SW 1271 (cell line): ENCODE measurements at regions not wholly inside any gene's neighbourhood (a gene's known extent, or its start where the extent isn't known, plus 50 kb on each side); places are given as distances from the start of the nearest gene placed in this dataset.
A peak's percentile ranks its signal among the peaks of the same experiment; 100 is the strongest.
"Not testable (repeated sequence)": the region's sequence is repeated elsewhere in the genome, so short reads cannot be mapped to it uniquely, and the experiment has no call there.

Experiments used
- DNase-seq, 2 experiments: peaks; one replicate each; lab custom pipeline; 2025; lab: John Stamatoyannopoulos, UW

DNA sequence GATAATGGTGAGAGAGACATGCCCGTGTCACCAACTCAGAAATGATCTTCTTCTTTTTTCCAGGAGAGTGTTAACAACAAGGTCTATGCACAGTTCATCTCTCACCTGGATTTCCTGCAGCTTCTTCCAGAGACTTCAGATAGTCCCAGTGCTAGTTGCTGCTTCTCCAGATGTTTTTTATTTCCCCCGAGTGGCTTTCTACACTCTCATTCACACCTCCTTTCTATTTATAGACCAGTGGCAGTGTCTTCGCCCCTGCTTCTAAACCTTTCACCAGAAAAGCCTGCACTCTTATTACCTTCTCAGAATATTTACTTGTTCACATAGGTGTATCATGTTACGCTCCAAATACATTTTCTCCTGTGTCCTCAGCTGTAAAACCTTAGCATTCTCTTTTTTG is 558.8 kb upstream of the CHAC2 start:
- DNase-seq: no peak

DNA sequence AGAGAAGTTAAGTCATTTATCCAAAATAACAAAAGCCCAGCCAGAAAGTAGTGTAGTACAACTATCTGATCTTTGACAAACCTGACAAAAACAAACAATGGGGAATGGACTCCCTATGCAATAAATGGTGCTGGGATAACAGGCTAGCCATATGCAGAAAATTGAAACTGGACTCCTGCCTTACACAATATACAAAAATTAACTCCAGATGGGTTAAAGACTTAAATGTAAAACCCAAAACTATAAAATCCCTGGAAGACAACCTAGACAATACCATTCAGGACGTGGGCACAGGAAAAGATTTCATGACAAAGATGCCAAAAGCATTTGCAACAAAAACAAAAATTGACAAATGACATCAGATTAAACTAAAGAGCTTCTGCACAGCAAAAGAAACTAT is 561.4 kb upstream of the CHAC2 start:
- not testable (repeated sequence) for DNase-seq

DNA sequence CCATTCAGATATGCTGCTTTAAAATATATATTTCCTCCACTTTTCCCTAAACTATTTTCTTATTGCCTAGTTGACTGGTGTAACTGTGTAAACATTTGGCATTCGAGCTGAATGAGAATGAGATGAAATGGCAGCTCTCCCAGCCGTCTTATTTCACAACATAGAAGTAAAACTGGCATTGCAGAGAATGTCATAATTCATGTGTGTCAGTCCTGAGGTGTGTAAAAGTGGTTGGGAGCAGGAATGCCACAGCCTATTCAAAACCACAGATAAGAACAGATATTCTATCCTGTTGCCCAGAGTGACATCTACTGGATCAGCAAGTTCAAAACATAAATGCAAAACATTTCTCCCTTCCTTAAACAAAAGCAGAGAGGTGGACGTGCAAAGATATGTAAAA is 565.5 kb upstream of the CHAC2 start:
- peak in 1 of 2 experiments; percentile 49 for DNase-seq

DNA sequence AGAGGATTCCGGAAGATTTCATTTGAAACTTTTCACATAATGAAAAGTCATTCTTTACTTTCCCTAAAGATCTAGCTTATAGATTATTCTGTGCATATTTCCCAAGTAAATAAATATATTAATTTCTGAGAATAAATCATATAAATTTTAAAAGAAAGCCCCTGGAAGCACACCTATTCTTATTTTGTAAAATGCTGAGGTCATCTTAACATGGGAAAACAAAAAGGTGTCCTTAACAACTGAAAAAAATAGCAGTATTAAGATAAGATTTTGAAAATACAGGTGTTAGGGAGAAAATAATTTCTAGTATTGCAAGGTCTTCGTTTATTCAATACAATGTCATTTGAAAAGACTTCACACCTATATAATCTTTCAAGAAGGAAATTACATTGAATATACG is 567.5 kb upstream of the CHAC2 start:
- no peak for DNase-seq

DNA sequence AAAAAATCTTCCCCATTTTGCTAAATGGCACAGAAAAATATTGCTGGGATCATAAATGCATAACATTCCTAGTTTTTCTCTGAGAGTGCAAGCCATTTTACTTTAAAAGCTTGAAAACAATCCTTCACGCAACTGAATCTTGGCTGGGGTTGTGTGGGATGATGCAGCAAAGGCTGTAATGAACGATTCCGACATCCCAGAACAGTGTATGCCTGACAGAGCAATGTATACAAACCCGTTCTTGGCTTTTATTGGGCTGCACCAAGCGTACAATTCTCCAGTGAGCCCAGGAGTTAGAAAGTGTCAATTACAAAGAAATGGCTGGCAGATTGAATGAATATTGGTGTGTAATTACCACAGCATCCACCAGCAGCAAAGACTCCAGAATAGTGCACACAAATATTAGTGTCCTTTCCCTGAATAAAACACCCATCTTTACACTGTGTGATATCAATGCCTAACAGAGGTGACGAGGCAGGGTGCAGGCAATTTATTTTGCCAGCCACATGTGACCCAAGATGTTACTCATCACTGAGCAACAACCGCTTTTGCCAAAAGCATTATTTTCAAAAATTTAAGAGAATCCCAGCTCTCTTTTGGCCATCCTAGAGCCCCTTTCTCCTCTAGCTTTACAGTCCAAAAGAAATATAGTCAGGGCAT is 578.6 kb upstream of the CHAC2 start:
- DNase-seq: no peak

DNA sequence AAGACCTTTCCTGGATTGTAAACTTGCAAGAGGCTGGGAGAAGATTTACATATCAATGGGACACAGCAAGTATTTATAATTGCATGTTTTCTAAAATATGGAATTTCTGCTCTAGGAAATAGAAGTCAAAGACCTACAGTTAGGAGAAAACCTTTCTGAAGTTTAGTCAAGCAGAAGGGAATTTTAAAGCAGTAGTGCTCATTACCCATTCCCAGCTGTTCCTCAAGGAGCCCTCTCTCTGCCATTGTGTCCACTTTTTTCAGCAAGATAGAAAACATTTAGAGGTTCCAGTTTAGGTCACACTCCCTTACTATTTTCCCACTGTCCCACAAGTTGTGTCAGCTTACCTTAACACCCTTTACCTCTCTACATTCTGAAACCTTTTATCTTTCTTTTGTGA is 584.0 kb upstream of the CHAC2 start:
- DNase-seq: no peak

DNA sequence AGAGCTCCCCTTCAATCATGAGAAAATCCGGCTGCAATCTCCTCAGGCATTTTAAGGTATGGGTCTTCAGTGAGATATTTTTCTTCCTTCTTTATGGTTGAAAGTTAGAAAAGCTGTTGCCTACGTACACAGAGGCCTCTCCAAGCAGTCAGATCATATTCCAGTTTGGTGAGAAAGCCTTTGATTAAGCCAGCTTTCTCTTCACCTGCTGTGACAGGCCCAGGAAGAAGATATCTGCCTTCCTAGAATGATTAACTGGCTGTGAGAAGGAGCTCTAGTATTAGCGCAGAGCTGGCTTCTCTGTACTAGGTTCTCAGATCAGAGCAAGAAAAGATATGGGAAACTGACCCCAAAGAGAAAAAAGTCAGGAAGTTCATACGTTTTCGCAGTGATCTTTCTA is 585.0 kb upstream of the CHAC2 start:
- DNase-seq: no peak

DNA sequence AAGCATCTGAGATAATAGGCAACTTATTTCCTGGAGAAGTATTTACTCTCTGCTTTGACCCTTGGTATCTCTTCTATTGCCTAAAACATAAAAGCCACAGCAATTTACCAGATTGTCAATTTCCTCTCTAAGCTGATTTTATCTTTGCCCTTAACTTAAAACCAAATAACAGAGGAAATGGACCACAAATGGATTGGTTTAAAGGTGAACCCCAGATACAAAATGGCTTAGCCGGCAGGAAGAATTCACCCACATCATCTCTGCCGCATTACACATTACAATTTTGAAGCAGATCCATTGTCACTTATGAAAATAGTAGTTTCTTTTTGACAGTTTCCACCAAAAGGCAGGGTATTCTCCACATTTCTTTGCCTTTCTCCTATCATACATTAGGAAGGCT is 585.8 kb upstream of the CHAC2 start:
- no peak for DNase-seq

DNA sequence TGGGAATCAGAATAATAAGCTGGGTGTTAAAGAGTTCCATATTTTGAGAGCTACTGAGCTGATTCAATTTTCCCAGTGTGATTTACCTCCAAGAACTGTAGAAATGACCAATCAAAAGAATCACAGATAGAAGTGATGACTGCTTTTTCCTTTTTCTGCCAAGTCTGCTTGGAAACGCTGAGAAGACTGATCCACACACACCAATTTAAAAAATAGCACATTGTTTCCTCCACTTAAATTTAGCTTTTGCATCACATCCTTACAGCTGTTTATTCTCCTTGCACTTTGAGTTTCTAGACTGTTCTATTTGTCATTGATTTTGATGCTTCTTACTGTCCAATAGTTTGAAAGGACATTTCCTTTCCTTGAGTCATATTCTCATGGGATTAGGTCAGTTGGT is 590.3 kb upstream of the CHAC2 start:
- DNase-seq: no peak

DNA sequence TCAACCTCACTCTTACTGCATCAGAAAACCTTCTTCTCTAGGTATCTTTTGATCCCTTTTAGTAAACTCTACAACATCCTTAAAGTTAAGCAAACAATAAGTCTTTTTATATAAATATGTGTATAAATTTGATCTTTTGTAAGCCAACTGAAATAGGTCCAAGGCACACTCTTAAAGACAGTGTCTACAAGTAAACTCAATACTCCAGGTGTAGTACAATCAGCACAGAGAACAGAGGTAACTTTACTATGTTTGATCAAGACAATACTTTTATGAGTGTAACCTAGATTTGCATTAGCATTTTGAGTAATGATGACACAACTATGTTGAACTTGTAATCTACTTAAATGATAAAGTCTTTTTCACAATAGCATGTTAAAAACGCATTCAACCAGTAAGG is 593.1 kb upstream of the CHAC2 start:
- no peak for DNase-seq

DNA sequence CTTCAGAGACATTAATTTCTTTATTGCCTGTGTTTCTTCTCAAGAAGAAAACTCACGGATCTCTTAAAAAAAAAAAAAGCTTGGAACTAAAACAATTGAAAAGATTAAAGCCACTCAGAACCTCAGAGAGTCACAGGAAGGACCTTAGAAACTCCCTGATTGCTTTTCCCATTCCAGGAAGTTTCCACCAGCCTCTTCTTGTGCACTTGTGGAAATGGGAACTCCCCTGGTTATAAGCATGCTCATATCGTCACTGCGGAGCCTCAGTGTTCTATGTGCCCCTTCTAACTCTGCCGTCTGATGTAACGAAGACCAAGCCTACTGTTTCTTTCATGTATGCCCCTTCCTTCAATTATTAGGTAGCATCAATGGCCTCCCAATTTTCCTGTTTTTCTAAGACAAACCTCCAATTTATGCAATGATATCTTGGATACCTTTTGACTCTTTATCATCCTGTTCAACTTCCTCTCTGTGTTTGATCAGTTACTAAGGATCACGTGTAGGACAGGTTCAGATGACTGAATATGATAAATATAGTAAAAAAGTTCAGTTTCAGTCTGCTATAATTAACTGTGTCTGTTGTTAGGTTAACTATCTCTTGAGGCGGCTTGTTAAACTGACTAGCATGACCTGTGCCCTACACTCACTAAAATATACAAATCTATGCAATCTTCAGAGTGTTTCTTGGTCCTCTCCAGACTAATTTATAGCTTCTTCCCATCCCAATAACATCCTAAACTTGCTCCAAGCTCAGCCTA is 593.7 kb upstream of the CHAC2 start:
- DNase-seq: no peak

DNA sequence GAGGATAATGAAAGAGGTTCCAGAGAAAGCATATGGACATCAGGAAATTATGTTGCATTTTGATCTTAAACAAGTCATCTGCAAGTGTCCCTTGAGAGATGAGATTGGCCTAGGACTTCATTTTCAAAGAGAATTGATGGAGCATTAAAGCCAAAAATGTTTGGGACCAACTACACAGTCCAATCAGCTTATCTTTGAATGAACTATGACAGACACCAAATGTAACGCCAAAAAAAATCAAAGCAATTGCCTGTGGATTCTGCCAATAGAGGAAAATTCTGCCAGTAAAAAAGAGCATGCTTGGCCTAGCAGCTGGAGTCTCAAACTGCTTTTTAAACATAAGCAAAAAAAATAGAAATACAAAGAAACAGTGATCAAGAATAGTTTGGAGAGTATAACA is 594.5 kb upstream of the CHAC2 start:
- DNase-seq: no peak

DNA sequence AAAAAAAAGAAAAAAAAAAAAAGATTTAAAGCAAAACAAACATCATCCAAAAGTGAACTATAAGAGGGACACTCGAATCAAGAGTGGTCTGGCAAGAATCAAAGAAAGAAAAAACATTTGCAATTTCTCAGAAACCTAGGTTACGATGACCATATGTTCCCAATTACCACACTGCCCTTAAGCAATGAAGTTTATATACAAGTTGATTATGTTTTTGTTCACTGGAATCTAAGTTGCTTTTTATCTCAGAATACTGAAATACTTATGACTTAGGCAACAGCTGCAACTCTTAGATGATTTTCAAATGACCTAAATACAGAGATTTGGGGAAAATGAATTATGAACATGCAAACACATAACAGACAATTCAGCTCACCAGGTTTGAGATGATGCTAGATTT is 597.1 kb upstream of the CHAC2 start:
- no peak for DNase-seq

DNA sequence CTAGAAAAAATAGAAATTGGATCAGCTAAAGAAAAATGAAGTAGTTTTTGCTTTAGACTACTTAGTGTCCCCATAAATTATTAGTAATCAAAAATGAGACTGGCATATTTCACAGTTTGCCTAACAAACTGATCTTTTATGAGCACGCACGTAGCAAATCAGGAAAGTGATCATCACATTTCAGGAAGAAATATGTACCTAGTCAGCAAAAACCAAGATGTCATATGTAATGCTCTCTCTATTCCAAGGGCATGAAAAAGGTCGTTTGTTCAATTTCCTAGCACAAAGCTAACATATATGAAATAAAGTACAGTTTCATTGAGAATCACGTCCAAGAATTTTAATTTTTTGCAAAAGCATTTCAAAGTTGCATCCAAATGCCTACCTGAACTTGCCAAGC is 600.4 kb upstream of the CHAC2 start:
- no peak for DNase-seq

DNA sequence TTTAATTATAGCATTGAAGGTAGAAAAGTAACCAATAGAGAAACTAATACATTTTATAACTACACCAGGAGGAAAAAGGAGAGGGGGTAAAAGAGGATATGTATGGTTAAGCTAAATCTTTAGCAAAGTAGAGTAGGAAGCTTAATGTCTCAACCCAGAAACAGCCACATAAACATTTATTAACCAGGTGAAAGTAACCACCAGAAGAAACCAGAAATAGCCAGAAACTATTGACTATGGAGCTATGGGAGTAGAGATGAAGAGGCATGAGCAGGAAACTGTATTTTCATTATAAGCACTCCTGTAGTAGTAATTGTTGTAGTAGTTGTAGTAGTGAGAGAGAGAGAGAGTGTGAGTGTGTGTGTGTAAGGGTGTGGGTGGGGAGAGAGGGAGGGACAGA is 617.5 kb upstream of the CHAC2 start:
- DNase-seq: no peak

DNA sequence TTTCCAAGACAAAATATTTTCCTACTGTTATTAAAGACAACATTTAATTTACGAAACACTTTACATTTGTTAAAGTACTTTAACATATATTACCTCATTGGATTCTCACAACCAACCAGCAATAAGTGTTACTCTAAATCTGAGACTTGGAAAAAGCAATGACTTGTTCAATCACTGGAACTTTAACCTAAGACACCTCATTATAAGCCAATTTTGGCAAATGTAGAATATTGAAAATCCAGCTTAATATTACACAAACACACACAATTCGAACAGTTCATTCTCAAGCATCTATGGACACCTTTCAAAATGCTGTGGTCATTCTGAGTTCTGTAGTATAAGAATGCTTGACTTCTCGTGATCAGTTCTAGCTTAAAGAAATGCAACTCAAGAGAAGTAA is 619.4 kb upstream of the CHAC2 start:
- DNase-seq: no peak

DNA sequence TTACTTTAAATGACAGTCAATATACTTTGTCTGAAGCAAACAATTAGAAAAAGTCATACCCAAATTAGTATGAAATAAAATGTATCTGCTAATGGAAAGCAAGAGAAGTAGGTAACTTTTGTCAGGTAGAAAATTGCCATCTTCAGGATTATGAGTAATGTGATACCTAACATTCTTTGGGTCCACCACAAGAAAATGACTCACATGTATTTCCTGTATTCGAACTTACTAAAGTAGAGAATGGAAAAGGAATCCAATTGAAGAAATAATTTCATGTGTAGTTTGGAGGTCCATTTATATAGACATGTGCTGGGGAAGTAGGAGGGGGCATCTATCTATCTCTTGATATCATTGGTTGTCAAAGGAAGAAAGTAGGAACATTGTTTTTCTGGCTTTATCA is 636.2 kb upstream of the CHAC2 start:
- peak; percentile 7 to 68 for DNase-seq

DNA sequence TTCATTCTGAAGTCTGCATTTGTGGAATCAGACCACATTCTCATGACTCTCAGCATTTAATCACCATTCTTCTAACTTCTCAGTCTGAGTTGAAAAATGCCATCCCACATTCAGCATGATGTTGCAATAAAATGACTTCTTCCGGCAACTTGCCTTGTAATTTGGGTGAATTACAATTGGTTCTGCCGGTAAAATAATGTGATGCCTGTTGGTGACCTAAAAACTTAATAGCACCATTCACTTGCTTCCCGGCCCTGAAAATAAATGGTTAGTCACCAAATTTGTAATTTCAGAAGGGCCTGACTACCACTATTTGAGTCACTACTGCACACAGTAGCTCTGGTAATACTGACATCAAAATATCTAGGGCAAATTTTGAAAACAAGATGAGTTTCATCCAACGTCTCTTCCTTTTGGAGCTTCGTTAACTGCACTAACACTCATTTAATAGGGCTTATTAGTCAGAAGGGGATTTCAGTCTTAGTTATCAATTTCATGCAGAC is 637.1 kb upstream of the CHAC2 start:
- DNase-seq: no peak

DNA sequence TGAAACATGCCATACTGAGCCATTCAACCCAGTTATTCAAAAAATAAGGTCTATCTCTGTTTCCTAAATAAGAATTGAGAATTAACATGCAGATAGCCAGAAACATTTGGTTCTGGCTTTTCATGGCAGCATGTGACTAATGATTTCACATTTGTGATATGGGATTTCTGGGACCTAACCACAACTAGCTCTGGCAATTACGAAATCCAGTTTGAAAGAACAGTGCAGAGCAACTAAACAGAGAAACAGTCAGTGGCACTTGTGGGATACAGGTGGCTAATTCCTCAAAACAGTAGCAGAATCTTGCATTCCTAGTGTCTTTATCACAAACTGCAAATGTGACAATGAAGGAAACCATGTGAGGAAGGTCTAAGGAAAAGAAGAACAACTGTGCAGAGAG is 637.8 kb upstream of the CHAC2 start:
- peak in 1 of 2 experiments; percentile 72 for DNase-seq

DNA sequence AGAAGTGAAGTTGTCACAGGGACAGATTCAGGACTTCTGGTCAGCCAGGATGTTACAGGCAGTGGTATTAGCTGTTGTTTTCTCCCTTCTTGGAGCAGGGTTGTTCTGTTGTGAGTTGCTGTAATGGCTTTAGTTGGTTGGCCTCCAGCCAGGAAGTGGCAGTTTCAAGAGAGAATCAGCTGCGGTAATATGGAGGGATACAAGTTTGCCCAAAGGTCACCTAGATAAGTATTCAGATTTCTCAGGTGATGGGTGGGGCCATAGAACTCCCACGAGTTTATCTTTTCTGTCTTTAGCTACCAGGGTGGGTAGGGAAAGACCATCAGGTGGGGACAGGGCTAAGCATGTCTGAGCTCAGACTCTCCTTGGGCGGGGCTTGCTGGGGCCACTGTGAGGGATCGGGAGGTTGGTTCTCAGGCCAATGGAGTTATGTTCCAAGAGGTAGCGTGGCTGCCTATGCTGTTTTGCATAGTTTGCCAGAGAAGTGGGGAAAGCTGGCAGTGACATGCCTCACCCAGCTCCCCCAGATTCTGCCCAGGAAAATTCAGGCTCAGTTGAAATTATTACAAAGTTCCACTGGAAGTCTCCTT is 640.4 kb upstream of the CHAC2 start:
- no peak for DNase-seq

DNA sequence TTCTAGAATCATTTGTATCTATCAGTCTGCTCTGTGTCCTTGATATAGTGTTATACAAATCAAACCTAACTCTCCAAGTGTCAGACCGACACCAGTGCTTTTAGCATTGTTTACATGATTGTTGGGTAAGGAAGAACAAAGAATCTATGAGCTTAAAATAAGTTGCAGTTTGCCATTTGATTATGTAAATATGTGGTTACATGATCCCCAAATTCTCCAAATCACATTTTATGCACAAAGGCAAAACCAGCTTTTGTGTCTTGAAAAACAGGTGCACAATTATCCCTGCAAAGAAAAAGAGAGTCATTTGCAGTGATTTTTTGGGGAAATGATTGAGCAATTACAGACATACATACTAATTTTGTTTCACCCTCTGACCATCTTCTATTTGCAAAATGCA is 652.6 kb upstream of the CHAC2 start:
- no peak for DNase-seq

DNA sequence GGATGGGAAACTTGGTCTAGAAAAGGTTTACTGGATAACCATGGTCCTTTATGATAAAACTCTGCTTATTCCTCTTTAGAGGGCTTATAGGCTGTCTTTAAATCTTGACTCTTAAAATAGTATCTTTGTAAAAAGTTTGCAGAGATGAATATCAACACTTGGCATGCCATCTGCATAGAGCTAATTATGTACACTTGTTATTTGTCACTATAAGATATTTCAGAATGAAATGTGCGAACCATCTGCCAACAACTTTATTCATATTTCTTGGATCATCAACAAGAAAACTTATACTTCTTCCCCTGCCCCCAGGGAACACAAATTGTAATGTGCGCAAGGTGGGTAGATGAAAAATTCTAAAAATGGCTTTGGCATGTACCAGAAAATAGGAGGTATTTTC is 653.0 kb upstream of the CHAC2 start:
- DNase-seq: no peak

DNA sequence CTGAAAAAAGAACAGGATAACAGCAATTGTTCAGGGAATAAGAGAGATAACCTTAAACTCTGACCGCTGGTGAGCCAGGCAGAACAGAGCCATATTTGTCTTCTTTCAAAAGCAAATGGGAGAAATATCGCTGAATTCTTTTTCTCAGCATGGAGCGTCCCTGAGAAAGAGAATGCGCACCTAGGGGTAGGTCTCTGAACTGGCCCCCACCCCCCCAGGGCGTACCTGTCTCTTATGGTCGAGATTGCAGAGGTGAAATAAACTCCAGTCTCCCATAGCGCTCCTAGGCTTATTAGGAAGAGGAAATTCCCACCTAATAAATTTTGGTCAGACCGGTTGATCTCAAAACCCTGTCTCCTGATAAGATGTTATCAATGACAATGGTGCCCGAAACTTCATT is 655.2 kb upstream of the CHAC2 start:
- not testable (repeated sequence) for DNase-seq
